ENCODE measurements at regions not wholly inside any gene's neighbourhood (a gene's known extent, or its start where the extent isn't known, plus 50 kb on each side); places are given as distances from the start of the nearest gene placed in this dataset.

DNA sequence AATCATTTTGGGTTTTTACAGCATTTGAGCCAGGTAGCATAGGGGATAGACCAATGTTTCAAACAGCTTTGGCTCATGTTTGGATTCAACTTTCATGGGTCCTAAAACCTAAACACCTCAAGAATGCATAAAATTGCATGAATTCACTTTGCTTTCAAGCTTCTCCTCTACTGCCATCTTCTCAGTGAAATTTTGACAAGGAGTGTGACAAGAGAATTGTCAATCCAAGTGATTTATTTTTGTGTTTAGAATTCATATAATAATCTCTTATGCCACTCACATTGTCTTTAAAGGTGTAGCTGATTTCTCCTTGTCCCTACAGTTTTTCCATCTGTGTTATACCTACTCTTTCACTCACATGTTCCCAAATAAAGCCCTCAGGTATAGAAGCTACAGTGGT is 264.8 kb upstream of the RND3 start:
- Histone ChIP-seq H3K9ac (no peak overlapping the region), H3K79me2 (ENCODE audit: low read depth) (no peaks in the 10 kb centered on the region), H3K4me1 (no peaks in the 10 kb centered on the region), H3K4me3 (no peak overlapping the region), H3K9me3 (ENCODE audit: low read depth) (no peaks in the 10 kb centered on the region), H3K27me3 (no peaks in the 10 kb centered on the region), H3F3A (ENCODE audit: low read depth) (no peaks in the 10 kb centered on the region), H2AFZ (replicated peaks) (no peak overlapping the region), H3K27ac (no peak overlapping the region), H3K4me2 (no peak overlapping the region), H3K36me3 (no peaks in the 10 kb centered on the region), H4K20me1 (ENCODE audit: low read depth) (no peaks in the 10 kb centered on the region)
- no peak overlapping the region for H3K4me3 Mint-ChIP-seq
- H3K9me3 Mint-ChIP-seq, result peaks cover 3% of the 10 kb centered on the region
- H3K27me3 Mint-ChIP-seq (ENCODE audit: insufficient read depth, low read depth), result no peaks in the 10 kb centered on the region
- DNase-seq (ENCODE audit: low spot score), result no peak
- no peaks in the 10 kb centered on the region for H3K4me1 Mint-ChIP-seq
- TF ChIP-seq, protein P1, sequence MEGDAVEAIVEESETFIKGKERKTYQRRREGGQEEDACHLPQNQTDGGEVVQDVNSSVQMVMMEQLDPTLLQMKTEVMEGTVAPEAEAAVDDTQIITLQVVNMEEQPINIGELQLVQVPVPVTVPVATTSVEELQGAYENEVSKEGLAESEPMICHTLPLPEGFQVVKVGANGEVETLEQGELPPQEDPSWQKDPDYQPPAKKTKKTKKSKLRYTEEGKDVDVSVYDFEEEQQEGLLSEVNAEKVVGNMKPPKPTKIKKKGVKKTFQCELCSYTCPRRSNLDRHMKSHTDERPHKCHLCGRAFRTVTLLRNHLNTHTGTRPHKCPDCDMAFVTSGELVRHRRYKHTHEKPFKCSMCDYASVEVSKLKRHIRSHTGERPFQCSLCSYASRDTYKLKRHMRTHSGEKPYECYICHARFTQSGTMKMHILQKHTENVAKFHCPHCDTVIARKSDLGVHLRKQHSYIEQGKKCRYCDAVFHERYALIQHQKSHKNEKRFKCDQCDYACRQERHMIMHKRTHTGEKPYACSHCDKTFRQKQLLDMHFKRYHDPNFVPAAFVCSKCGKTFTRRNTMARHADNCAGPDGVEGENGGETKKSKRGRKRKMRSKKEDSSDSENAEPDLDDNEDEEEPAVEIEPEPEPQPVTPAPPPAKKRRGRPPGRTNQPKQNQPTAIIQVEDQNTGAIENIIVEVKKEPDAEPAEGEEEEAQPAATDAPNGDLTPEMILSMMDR (IDR thresholded peaks at IDR 0.05), result no peak
- TF ChIP-seq EZH2 (IDR thresholded peaks at IDR 0.05) (no peak), EZH2phosphoT487 (IDR thresholded peaks at IDR 0.05) (no peak)
- no peaks in the 10 kb centered on the region for H3K36me3 Mint-ChIP-seq
- H3K27ac Mint-ChIP-seq, result no peak overlapping the region

DNA sequence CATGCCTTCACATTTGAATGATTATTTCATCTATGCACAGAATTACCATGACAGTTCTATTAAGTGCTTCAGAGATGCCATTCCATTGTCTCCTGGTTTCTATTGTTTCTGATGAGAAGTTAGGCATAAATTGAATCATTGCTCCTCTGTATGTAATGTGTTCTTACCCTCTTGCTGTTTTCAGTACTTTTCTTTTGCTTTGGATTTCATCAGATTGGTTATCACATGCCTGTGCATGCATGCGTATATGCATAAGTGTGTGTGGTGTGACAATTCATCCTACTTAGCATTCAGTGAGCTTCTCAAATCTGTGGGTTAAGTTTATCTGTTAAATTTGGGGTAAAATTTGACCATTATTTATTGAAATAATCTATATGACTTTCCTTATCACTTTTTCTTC is 263.3 kb upstream of the RND3 start:
- H4K20me1 ChIP-seq (ENCODE audit: low read depth), result no peaks in the 10 kb centered on the region
- H3K79me2 ChIP-seq (ENCODE audit: low read depth), result no peaks in the 10 kb centered on the region
- Mint-ChIP-seq H3K27ac (no peak overlapping the region), H3K36me3 (no peaks in the 10 kb centered on the region), H3K4me1 (no peaks in the 10 kb centered on the region), H3K9me3 (peaks cover 3% of the 10 kb centered on the region), H3K27me3 (ENCODE audit: insufficient read depth, low read depth) (no peaks in the 10 kb centered on the region), H3K4me3 (no peak overlapping the region)
- H3F3A ChIP-seq (ENCODE audit: low read depth), result no peaks in the 10 kb centered on the region
- no peak for DNase-seq (ENCODE audit: low spot score)
- H3K36me3 ChIP-seq, result no peaks in the 10 kb centered on the region
- no peak overlapping the region for H3K4me3 ChIP-seq
- H3K4me1 ChIP-seq, result no peaks in the 10 kb centered on the region
- H3K9ac ChIP-seq, result no peak overlapping the region
- H3K27me3 ChIP-seq, result no peaks in the 10 kb centered on the region
- no peak overlapping the region for H2AFZ ChIP-seq (replicated peaks)
- H3K4me2 ChIP-seq, result no peak overlapping the region
- H3K9me3 ChIP-seq (ENCODE audit: low read depth), result no peaks in the 10 kb centered on the region
- no peak overlapping the region for H3K27ac ChIP-seq
- TF ChIP-seq EZH2phosphoT487 (IDR thresholded peaks at IDR 0.05) (no peak), EZH2 (IDR thresholded peaks at IDR 0.05) (no peak)
- TF ChIP-seq, protein P1 (IDR thresholded peaks at IDR 0.05), result no peak

DNA sequence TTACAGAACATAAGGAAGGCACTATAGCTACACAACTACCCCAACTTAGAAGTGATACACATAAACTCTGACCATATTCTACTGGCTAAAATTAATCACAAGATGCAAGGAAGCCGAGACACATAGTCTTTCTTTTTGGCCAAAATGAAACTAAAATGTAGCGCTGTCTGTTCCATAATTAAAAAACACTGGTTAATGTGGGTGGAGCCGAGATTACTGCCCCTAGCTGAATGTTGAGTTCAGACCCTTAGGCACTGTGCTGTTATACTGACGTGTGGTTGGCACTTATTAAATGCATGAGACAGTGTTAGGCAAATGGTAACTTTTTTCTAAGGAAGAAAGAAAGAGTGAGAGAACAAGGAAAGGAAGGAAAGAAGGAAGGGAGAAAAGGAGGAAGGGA is 254.6 kb upstream of the RND3 start:
- Mint-ChIP-seq H3K4me3 (no peak overlapping the region), H3K27ac (no peak overlapping the region), H3K4me1 (no peaks in the 10 kb centered on the region), H3K27me3 (ENCODE audit: insufficient read depth, low read depth) (no peaks in the 10 kb centered on the region), H3K36me3 (no peaks in the 10 kb centered on the region), H3K9me3 (no peaks in the 10 kb centered on the region)
- Histone ChIP-seq H3K4me1 (no peaks in the 10 kb centered on the region), H3K4me2 (no peak overlapping the region), H3F3A (ENCODE audit: low read depth) (no peaks in the 10 kb centered on the region), H3K36me3 (no peaks in the 10 kb centered on the region), H3K9ac (no peak overlapping the region), H3K4me3 (no peak overlapping the region), H3K27ac (no peak overlapping the region), H4K20me1 (ENCODE audit: low read depth) (no peaks in the 10 kb centered on the region), H3K27me3 (no peaks in the 10 kb centered on the region), H3K9me3 (ENCODE audit: low read depth) (no peaks in the 10 kb centered on the region), H3K79me2 (ENCODE audit: low read depth) (no peaks in the 10 kb centered on the region), H2AFZ (replicated peaks) (no peak overlapping the region)
- TF ChIP-seq, protein P1 (IDR thresholded peaks at IDR 0.05), result no peak
- TF ChIP-seq EZH2phosphoT487 (IDR thresholded peaks at IDR 0.05), result no peak
- no peak for TF ChIP-seq EZH2 (IDR thresholded peaks at IDR 0.05)
- DNase-seq (ENCODE audit: low spot score), result no peak
